Epithelial cell of proximal tubule (primary cell): ENCODE measurements at regions not wholly inside any gene's neighbourhood (a gene's known extent, or its start where the extent isn't known, plus 50 kb on each side); places are given as distances from the start of the nearest gene placed in this dataset.

Source experiments
- DNase-seq: peaks from one replicate; pipeline ENCODE4 v3.0.0-alpha.2; 2011; ENCODE audit warnings: low read depth
- H3K4me3 ChIP-seq: 2 replicates; pipeline ENCODE4 v1.5.1; 2011; ENCODE audit warnings: low read depth, mild to moderate bottlenecking, low read length
- CTCF ChIP-seq: conservative IDR thresholded peaks from 2 replicates; pipeline ENCODE4 v1.5.1; 2012; ENCODE audit warnings: low read depth, mild to moderate bottlenecking, low read length

GRCh38 chr20:17097603-17098002 is 129.2 kb upstream of the PCSK2 start:
- no peak overlapping the region for H3K4me3 ChIP-seq
- TF ChIP-seq CTCF = no peak
- DNase-seq = no peak

- H3K4me3 ChIP-seq = no peak overlapping the region
- no peak for TF ChIP-seq CTCF
These were observed 126.3 kb upstream of the PCSK2 start for GRCh38 chr20:17100506-17100905.

GRCh38 chr20:17107127-17107526 is 119.7 kb upstream of the PCSK2 start:
- TF ChIP-seq CTCF = no peak
- DNase-seq = no peak
- H3K4me3 ChIP-seq = no peak overlapping the region

More at GRCh38 chr20:17100506-17100905, 126.3 kb upstream of the PCSK2 start:
- DNase-seq = no peak

GRCh38 chr20:17108896-17109295 is 117.9 kb upstream of the PCSK2 start:
- H3K4me3 ChIP-seq = no peak overlapping the region
- no peak for DNase-seq
- no peak for TF ChIP-seq CTCF

- DNase-seq = no peak
- H3K4me3 ChIP-seq = no peak overlapping the region
- no peak for TF ChIP-seq CTCF
These were observed 117.5 kb upstream of the PCSK2 start for GRCh38 chr20:17109307-17109706.

- H3K4me3 ChIP-seq = no peak overlapping the region
- no peak for DNase-seq
- no peak for TF ChIP-seq CTCF
These were observed 98.6 kb upstream of the PCSK2 start for GRCh38 chr20:17128206-17128605.

- no peak for TF ChIP-seq CTCF
- H3K4me3 ChIP-seq = no peak overlapping the region
- DNase-seq = no peak
These were observed 97.8 kb upstream of the PCSK2 start for GRCh38 chr20:17129089-17129488.
